Retina (tissue), 1 donor: ENCODE measurements at regions not wholly inside any gene's neighbourhood (a gene's known extent, or its start where the extent isn't known, plus 50 kb on each side); places are given as distances from the start of the nearest gene placed in this dataset.

Experiments used
- DNase-seq: peaks from one replicate; pipeline ENCODE4 v3.0.0-alpha.2; 2016

DNA sequence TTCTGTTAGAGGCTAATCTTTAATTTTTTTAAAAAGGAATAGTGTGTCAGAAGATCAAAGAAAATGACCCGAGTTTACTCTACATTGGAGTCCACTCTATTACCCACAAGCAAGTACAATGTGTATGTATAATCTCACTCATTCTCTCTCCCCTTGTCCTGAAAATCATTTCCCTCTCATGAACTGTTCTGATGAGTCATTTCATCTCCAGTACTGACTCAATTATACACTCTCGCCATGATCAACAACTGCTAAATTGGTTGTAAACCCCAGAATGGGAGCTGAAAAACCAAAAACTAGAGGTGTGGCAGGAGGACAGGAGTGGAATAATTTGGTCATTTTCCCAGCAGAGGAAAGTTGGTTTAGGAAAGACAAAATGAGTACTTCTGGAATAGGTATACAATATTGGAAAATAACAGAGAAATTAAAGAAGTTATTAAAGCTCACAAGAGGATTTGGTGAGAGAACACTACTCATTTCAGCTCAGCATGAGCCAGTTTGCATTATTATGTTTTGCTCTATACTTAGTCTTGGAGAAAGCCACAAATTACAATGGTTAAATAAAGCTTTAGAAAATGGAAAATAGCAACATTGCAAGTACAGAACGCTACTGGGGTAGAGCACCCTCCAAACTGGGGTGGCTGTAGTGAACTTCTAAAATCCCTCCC lies 144.3 kb upstream of the PFN2 start:
- no peak for DNase-seq

DNA sequence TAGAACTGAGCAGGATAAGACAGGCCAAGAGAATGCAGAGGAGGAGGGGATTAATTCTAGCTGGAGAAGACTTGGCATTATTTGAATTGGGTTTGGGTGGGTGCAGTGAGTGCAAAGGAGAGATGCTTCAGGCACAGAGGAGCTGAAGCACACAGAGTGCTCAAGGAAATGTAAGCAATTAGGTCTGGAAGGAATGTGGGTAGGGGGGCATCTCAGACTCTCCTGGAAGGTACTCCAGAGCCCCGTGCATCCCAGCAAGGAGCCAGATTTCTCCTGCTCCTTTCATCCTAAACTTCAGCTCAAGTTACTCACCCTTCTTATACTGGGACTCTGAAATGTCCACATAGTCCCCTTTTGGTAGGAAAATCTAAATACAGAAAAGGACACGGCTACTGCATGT lies 143.6 kb upstream of the PFN2 start:
- DNase-seq, result no peak

DNA sequence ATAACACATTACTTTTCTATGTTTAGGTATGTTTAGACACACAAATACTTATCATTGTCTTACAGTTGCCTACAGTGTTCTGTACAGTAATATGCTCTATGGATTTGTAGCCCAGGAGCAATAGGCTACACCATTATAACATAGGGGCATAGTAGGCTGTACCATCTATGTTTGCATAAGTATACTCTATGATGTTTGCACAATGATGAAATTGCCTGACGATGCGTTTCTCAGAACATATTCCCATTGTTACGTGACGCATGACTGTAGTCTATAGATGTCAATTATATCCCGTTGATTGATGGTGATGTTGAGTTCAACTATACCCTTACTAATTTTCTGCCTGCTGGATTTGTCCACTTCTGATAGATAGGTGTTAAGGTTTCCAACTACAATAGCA lies 139.4 kb upstream of the PFN2 start:
- no peak for DNase-seq

DNA sequence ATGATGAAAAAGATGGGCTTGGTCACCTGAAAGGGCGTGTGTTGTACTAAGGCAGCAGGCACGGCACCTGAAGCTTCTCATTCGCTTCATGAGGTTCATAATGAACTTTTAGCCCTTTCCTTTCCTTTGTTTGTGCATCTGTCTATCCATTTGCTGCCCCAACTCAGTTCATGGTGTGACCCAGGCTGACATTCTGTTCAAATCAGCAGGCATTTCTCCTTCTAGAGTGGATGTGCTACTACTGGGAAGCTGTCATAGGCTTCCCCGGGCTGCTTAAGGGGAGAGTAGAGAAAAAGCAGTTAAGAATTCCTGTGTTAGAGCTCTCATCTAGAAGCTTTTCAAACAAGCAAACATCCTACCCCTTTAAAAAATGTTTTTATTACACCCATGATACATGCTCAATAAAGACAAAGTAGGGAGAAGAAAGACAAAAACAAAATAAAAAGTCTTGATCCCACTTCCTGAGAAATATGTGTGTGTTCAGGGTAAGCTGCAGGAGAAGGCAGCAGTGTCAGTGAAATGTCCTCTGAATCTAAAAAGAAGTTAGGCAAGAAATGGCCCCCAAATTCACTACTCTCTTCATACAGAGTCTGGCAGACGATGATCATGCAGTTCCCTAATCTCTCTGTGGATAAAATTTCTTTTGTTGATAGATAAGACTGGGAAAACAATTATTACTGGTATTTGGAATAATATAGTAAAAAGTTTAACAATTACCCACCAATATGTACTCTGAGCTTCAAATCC lies 136.9 kb upstream of the PFN2 start:
- DNase-seq, result peak; percentile 71

DNA sequence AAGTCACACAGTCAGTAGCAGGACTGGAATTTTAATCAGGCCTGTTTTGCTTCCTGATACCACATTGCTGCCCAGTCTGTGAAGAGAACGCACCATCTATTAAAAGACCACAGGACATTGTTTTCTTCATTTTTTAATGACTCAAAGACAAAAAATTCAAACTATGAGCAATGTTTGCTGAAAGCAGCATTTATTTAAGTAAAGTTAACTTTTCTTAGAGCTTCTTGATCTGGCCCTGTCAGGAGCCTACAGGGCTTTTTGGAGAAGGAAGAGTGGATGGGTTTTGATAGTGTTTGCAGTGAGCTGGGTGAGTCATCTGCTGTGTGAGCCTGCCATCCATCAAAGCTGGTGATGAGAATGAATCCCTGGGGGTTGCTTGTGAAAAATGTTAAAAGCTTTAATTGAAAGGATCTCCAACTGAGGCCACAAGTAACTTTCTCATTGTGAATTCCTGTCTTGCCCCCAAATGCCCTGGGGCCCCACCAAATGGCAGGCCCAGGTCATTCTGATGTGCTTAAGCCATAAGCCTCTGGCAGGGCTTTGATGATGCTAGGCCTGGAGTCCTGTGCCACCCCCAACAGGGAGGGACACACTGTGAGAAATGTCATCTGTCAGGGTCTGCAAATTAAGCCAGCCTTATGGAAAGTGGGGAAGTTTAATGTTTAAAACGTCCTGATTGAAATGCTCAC lies 136.2 kb upstream of the PFN2 start:
- peak; percentile 14 for DNase-seq

DNA sequence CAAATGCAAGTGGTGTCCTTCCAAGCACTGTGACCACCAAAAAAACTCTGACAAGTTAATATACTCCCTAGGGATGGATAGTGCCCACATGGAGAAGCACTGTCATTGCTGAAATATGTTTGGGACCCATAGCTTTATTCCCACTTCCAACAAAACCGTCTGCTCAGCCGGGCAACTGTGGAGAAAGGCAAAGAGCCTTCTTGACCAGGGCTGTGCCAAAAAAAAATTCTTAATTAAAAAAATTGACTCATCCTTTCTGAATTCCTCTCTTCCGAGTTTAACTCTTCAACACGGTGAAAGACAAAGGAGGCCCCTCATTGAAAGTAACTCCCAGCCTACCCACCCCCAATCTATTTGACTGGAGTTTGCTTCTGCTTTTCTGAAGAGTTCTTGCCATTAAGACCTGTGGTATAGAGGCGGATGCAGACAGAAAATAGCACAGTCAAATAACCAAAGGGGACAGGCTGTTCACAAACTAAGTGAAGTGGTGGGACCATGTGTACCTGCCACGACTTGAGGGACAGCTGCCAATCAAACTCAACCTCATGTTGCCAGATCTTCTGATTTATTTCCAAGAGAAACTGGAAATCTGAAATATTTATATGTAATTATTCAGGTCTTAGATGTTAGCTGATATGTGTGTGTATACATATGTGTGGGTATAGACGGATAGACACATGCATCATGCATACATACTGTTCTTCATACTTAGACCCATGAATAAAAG lies 135.4 kb upstream of the PFN2 start:
- no peak for DNase-seq

DNA sequence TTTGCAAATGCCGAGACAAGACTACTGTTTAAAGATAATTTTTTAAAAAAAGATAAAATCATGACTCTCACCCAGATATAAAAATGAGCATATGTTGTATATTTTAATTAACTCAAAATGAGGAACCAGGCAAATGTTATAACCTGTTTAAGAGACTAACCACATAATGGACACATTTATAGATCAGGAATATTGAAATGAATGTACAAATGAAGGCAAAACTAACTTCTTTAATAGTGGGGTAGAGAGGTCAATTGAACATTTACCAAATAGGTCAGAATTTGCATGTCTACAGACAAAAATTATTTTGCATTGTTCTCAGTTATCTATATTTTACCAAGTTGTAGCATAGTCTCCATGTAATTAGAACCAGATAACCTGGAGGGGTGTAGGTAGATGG lies 134.3 kb upstream of the PFN2 start:
- DNase-seq, result no peak

DNA sequence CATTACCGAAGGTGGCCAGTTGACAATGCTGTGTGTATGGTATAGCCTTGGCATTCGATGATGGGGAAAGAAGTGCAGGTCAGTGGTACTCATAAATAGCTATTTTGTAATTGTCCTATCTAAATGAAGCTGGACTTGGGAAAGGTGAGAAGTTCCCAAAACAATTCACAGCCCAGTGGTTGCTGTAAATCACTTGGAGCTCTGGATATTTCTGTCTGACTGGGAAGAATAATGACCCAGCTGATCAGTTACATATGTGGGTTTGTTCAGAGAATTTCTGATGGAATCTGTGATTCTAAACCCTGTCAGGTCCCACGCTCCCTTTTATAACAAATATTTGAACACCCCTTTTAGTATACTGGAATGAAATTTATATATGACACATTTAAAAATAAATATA lies 133.9 kb upstream of the PFN2 start:
- no peak for DNase-seq

DNA sequence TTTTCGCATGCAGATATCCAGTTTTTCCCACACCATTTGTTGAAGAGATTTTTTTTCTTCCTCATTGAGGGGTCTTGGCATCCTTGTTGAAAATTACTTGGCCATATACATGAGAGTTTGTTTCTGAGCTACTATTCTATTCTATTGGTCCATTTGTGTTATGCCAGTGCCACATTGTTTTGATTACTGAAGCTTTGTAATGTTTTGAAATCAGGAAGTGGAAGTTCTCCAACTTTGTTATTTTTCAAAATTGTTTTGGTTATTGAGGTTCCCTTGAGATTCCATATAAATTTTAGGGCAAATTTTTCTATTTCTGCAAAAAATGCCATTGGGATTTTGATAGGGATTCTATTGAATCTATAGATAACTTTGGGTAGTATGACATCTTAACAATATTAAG lies 130.3 kb upstream of the PFN2 start:
- DNase-seq, result no peak

DNA sequence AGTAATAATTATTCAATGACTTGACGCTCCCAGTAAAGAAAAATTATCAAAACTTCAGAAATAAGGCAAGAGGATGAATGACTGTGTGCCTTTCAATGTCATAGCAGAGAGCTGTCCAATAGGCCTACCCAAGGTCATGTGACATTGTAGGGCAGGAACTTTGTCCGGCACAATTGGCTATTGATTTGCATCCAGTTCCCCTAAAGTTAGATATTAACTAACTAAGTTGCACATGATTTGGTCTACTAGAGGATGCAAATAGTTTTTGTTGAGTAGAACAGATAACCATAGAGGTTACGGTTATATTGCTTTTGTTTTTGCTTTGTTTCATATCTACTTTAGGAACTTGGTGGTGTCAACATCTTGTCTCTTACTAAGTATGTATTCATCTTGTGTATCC lies 127.9 kb upstream of the PFN2 start:
- DNase-seq, result no peak

DNA sequence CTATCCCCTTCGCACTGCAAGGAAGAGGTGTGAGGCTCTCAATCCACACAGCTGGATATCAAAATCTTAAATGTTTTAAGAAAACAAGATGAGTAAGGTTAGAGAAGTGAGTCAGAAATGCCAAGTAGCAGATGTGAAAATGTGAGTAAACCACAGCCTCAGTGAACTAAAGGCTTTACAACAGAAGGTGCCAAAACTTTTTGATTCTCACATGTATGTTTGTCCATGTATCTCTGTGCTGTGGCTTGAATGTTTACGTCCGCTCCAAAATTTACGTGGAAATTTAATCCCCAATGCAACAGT lies 126.8 kb upstream of the PFN2 start:
- no peak for DNase-seq

DNA sequence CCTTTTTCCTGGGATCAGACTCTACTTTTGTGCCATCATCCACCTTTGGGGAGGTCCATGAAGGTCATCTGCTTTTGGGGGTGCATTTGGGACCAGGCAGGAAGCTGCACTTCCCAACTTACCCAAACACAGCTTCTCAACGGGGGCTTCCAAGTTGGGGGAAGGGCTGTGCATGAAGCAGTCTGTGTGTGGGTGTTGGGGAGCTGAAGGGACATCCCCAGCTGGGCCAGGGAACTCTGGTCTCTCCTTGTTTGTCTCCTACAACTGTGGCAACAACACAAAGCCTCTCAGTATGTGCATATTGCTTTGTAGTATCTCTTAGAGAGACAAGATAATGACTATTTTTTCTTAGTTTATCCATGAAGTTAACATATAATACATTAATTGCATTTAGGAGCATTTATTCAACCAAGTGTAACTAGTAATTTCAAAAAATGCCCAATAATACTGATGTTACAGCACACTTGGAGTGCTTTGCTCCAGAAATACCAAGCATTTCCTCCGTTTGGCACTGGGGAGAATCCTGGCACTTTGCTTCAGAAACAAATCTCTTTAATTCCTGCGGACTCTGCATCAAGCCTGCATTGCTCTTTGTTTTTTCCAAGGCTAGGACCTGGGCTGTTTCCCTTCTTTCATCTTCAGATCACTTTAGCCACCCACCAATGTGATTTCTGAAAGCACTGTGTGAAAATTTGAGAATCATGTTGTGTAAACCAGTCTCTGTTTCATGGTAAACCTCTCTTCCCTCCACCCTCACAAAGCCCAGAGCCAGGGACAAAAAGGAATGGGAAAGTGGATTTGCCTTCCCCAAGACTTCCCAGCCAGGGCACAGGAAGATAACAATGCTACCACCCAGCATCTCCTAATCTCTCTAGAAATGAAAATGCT lies 126.2 kb upstream of the PFN2 start:
- DNase-seq, result no peak

DNA sequence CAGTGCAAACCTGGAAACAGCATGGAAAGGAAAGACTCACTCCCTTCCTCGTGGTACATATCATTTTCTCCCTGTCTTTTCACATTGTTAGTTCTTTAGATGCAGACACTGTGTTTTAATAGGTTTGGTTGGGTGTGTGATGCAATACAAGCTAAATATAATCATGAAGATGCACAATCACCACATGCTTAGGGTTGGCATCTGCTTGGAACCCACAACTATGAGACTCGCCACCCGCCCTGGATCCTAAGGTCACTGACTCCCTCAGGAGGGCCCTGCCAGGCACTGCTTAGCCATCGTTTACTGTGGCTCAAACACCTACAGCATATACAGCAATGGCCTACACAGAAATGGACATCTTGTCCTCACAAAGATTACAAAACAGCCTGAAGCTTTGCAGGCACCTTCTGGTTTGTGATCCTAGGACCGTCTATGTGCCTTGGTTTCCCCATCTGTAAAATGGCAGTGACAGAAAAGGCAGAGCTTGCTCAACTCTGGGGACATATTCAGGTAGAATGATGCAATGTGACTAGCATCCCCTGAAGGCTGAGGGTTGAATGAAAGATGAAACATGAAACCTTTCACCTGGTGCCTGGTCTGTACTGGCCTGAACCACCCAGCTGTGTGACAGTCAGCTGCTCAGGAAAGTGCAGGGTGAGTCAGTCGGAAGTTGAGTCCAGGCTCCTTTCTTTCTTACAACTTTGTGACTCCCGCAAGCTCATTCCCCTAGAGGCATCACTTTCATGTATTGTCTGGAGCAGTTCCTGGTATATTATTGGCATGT lies 123.6 kb upstream of the PFN2 start:
- DNase-seq, result no peak

DNA sequence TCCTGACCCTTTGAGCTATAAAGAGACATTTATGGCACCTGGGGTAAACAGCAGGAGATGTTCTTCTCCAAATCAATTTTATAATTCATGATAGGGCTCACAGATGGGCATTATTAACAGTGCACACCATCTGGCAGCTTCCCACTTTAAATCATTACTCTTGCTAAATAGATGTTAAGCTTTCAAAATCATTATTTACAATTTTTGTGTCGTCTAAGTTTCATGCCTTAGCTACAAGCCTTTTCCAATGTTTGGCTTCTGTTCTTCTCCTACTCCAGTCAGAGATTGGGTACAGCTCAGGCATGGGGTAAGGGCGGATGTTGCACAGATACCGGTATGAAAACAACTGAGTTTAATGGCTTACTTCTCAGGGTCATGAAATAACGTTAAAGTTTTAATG lies 120.9 kb upstream of the PFN2 start:
- no peak for DNase-seq

DNA sequence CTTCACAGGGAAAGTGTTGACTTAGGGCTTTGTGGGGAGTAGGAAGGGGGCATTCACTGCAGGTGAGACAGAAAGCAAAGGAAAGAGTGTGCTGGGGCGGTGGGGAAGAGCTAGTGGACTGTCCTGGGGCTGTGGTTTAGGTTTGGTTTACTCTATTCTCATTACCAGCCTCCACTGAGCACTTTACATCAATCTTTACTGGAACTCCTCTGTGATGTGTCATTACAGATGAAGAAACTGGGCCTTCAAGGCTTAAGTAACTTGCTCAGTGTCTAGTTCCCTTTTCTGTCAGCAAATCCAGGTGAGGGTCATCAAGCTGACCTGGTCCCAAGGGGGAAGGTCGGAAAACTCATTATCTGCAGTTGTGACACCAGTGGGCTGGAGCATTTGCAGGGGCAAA lies 120.2 kb upstream of the PFN2 start:
- DNase-seq, result no peak

DNA sequence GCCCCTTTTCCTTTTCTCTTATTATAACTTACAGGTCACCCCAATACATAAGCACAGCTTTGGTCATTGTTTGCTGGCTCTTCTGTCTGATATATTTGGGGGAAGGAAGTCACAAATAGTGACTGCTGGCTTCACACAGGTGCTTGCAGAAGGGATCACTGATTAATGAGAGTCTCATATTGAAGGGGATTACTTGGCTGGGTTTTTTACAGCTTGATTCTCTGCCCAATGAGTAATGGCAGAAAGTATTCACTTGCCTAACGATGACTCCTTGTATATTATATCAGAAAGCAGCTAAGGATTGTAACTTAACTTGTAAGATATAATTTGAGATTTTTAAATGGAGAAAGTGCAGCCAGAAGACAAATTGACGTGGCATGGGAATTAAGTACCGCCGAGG lies 119.3 kb upstream of the PFN2 start:
- no peak for DNase-seq

DNA sequence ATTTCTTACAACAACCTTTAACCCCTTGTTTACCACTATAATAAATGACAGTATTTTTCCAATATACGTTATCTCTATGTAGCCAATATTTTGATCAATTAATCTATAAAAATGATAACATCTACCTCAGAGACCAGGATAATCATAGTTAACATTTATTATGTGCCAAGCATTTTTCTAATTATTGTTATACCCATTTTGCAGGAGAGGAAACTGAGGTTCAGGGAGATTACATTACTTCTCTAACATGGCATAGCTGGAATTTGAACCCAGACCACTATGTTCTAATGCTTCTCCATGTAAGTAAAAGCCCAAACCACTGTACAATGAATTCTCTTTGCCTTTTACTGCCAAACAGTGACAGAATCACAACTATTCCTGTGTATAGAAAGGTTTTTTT lies 113.4 kb upstream of the PFN2 start:
- no peak for DNase-seq

DNA sequence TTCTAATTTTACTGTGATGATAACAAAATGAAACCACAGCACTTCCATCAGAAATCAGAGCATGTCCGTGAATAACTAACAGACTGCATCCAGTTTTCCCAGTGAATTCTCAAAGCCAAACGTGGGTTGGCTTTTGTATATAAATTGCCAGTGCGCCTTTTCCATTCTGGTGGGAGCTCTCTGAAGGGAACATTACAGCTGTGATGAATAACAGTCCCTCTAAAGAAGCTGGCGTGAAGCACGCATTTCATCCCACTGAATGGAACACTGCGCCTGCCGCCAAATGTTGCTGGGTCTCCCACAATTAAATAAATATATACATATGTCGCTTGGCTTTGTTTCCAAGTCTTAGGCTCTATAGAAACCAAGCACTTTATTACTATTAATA lies 113.0 kb upstream of the PFN2 start:
- DNase-seq, result no peak

DNA sequence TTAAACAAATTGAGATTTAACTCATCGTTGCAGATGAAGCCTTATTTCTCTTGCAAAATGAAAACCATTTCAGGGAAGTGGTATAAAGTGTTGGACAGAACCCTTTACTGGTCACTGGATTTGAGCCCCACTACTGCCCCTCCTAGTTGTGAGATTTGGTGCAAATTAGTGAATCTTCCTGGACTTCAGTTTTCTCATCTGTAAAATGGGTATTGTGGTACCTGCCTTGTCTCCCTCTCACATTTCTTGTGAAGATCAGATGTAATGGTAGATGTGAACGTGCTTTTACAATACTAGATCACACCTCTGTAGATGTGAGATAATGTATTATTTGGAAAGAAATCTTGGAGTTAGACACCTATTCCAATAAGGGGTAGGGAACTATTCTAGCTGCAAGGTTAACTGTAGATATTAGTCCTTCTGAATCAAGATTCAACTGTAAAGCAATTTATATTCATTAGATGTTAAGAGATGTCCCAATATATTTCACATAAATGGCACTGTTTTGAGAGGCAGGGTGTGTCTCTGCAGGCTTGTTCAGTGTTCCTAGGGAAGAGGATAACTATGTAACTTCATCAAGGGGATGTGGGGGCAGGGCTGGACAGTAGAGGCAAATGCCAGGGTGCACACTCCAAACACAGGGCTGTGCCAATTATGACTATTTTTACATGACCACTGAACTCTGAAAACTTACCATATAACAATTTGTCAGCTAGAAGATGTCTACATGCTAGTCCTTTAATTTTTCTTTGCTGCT lies 112.4 kb upstream of the PFN2 start:
- DNase-seq, result no peak

DNA sequence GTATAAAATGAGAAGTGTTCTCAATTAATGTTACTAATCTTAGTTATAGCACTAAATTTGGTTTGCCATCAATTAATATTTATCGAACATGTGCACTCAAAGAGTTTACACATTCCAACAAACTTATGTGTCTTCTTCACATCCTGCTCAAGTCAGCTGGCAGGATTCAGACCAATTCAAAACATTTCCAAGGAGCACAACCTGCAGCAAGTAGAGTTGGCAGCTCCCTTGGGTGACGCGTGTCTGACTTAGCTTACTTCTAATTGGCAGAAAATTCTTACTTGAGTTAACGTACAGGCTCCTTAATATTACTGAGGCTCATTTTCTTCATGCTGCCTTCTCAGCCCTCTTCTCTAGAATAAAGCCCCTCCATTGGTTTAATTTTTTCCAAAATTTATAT lies 110.4 kb upstream of the PFN2 start:
- DNase-seq, result no peak

DNA sequence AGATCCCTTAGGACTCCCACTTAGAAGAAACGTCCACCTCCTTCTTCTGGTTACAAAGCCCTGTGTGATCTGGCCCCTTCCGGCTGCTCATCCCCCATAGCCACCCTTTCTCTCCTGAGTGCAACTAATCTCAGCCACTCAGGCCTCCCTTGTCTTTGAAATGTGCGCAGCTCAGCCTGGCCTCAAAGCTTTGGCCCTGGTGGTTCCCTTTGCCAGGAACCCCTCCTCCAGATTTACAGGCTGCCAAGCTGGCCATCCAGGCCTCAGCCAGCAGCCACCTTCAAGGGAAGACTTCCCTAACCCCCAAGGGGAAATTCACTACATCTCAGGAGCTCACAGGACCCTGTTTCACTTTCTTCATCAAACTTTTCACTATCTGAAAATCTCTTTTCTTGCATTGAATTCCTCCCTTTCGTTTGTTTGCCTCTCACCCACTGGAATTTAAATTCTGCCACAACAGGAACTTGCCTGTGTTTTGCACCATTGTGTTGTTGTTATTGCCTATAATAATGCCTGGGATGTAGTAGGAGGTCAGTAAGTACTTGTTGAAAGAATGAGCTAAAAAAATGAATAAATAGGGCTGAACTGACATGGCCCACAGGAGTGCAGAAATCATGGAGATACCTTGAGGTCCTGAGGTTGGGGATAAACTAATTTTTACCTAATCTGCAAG lies 109.5 kb upstream of the PFN2 start:
- DNase-seq, result no peak
